Suppressor macrophage treated with lipopolysaccharide for 1 hour (primary cell): ENCODE measurements at regions not wholly inside any gene's neighbourhood (a gene's known extent, or its start where the extent isn't known, plus 50 kb on each side); places are given as distances from the start of the nearest gene placed in this dataset.
"Not testable (repeated sequence)": the region's sequence is repeated elsewhere in the genome, so short reads cannot be mapped to it uniquely, and the experiment has no call there.

Source experiments
- DNase-seq, 3 donors: peaks; one replicate each; pipeline ENCODE4 v3.0.0-alpha.2; 2020 to 2022

DNA sequence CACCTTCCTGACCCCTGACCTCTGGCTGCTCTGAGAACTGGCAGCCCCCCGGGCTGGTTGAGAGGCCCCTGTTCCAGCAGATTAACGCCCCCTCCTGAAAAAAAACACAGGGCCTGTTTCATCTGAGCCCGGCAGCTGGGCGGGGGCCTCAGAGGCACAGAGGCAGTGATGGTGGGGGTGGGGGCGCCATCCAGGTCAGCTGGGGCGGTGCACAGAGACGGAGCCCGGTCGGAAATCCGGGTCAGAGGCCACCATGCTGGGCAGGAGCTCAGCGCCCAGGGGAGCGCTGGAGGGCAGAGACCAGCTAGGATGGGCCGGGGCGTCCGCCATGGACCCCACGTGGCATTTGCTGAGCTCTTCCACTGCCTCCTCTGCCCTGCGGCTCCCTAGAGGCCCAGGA lies 68.0 kb downstream of the UNCX start:
- DNase-seq = no peak

DNA sequence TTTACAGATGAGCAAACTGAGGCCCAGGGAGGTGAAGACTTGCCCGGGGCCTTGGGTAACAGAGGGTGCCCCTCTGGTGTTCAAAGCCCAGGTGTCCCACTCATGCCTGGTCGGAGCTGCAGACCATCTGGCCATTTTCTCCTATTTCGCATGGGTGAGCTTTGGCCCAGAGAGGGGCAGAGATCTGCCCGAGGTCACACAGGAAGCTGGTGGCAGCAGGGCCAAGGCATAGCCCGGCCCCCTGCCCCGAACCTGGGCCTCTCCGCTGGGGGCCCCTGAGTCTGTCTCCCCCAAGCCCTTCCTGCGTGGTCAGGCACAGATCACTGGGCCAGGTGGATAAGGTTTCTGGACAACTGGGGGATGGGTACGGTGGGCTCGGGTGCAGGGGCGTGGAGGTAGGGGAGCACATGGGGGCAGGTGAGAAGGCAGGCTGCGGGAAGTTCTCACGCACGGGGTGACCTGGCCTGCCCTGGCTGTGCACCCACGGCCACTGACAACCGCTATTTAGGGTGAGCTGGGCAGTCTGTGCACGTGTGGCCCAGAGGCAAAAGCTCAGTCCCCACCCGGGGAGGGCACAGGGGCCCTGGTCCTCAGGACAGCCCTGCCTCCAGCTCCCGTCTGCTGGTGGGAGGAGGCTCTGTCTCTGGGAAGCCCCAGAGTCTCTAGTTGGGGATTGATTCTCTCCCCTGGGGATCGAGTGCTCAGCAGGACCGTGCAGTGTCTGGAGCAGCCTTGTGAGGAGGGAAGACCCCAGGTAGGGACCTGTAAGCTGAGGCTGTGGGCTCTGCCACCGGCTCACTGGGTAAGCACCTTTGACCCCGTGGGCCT lies 68.6 kb downstream of the UNCX start:
- DNase-seq = no peak

GRCh38 chr7:1301882-1302251 lies 69.2 kb downstream of the UNCX start:
- no peak for DNase-seq

DNA sequence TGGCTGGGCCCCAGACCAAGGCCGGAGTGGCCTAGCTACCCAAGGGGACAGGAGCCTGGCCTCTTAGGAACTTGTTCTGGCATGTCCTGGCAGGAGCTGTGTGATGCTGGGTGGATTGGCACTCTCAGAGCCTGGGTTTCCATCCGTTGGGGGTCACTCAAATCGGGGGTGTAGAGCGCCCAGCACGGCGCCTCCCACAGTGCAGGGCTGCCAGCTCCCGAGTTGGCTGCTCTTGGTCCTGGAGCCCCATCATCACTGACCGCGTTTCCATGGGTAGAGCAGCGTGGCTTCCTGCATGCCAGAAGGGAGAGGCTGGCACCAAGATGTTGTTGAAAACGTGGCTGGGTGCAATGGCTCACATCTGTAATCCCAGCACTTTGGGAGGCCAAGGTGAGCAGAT lies 70.3 kb downstream of the UNCX start:
- no peak for DNase-seq

- DNase-seq = not testable (repeated sequence)
Observed at GRCh38 chr7:1304011-1304410, 71.3 kb downstream of the UNCX start.

- DNase-seq = no peak
Observed at GRCh38 chr7:1305873-1306272, 73.2 kb downstream of the UNCX start.

DNA sequence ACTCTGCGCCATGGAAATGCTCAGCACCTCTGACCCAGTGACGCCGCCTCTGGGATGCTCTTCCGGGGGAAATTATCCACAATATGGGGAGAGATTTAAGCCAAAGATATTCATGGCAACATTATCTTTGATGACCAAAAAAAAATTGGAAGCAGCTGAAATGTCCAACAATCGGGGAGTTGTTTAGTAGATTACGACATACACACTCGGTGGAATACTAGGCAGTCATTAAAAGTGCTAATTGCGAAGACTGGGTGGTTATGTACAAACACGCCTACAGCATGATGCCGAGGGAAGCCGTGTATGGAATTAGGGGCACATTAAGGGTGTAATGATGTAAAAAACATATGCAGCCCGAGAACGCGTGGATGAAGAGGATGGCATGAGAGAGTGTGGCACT lies 75.2 kb downstream of the UNCX start:
- DNase-seq = no peak

- DNase-seq = no peak
Observed at GRCh38 chr7:1309290-1309689, 76.6 kb downstream of the UNCX start.

GRCh38 chr7:1309996-1310395 lies 77.3 kb downstream of the UNCX start:
- DNase-seq = no peak

DNA sequence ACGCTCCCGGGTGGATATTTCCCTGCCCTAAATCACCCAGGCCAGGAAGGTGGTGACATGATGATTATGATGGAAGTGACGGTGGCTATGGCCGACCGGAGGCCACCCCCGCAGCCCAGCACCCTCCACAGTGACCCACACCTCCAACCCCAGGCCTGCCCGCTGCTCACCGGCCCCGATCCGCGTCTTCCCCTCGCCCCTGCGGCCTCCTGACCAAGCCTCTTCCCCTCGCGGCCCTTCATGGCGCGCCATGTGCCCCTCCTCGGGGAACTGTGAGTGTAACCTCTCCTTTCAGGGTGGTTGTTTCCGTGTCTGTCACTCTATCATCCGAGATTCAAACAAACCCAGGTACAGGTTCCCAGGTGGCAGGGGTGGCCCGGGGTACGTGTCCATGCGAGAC lies 78.3 kb downstream of the UNCX start:
- no peak for DNase-seq

- no peak for DNase-seq
Observed at GRCh38 chr7:1311406-1312135, 78.9 kb downstream of the UNCX start.

DNA sequence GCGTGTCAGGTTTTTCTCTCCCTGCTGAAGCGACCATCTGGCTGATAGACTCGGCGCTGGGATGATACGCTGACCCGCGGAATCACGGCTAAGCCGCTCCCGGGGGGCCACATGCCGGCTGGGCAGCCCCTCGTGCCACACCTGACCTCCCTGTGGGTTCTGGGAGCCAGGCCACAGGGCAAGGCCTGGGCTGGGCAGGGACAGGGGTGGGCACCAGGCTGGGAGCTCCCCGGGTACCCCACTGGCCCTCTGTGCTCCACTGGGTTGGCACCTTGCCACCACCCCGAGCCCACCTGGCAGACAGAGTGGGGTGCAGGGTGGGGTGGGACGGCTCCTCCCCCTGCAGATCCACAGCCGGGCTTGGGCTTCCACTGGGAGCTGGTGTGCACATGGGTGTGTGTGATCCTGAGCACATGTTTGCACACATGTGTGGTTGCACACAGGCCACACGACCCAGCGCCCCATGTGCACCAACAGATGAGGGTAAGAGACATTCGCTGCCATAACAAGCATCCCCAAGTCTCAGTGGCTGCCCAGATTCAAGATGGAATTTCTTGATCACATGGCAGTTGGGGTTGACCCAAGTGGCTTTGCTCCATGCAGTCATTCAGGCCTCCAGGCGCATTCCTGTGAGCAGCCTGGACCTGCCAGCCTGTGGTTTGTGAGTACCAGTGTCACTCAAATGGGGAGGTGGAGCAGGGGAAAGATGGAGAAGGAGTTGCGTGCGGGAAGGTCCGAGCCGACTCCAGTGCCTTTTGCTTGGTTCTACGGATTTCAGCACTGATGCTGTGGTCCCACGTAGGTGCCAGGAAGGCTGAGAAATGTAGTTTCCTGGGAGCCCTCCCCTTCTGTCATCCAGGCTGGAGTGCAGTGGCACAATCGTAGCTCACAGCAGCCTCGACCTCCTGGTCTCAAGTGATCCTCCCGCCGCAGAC lies 79.7 kb downstream of the UNCX start:
- no peak for DNase-seq

DNA sequence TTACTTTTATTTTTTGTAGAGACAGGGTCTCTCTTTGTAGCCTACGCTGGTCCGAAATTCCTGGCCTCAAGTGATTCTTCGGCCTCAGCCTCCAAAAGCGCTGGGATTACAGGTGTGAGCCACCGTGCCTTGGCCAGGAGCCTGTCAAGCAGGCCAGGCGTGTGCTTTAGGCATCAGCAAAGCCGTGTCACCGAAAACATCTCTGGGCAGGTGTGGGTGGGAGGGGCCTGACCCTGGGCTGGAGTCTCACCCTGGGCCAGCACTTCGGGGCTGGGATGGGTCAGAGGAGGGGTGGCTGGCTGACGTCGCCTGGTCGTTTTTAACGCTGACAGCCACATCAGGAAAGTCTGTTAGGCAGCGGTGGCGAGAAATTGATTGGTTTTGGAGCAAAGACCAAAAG lies 80.9 kb downstream of the UNCX start:
- DNase-seq = no peak

DNA sequence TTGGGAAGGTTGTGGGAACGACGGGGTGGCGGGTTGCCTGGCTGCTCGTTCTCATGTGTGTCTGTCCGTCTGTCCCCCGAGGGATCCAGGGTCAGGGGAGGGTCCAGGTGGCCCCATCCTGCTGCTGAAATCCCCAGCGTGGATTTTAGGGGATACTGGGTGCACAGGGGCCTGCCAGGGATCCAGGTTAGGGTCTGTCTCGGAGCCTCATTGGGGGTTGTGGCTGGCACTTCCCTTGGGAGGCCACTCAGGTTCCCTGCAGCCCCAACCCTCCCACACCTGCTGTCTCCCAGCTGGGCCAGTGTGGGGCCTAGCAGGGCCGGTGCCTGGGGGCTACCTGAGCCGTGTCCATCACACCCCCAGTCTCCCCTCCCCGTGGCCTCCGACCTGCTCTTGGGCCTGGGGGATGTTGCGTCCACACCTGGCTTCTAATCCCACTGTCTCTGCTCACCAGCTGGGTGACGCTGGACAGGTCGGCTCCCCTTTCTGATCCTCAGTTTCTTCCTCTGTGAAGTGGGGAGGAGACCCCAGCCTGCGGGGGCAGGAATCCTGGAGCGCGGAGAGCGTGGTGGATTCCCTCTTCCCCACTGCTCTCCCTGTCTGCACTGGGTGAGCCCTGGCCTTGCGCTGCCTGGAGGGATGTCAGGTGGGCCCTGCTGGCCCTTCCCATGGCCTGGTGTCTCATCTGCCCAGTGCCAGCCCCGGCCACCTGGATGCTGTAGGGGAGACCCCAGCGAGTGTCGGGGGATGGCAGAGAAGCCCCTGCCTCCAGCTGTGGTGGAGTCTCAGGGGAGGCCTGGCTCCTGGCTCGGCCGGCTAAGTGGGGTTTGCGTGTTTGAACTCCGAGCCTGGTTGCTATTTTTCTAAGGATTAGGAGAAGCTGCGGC lies 81.6 kb downstream of the UNCX start:
- DNase-seq = no peak

GRCh38 chr7:1314908-1315450 lies 82.3 kb downstream of the UNCX start:
- no peak for DNase-seq

DNA sequence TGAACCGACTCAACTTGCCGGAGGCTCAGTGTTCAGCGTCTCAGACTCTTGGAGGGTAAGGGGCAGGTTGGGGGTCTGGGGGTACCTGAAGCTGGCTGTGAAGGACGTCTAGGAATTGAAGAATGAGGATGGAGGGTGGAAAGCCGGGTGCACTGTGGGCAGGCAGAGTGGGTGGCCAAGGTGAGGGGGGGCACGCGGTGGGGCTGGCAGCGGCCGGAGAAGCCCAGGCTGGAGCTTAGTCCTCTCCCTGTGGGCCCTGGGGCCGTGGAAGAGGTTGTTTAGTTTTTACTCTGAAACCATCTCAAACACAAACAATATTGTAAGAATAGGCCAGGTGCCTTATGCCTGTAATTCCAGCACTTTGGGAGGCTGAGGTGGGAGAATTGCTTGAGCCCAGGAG lies 83.4 kb downstream of the UNCX start:
- no peak for DNase-seq

DNA sequence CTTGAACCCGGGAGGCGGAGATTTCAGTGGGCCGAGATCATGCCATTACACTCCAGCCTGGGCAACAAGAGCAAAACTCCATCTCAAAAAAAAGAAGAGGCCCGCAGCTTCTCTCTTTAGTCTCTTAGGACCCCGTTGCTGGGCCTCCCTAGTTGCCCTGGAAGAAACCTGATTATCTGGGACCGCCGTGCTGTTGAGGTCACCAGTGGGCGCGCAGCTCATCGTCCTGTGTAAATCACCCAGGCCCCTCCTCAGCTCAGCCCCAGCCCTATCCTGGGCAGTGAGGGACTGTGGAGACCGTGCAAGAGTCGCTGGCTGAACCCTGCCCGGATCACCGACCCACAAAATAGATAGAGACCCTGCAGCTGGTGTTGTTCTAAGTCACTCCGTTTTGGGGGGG lies 85.0 kb downstream of the UNCX start:
- no peak for DNase-seq

- no peak for DNase-seq
Observed at GRCh38 chr7:1318051-1318450, 85.4 kb downstream of the UNCX start.

DNA sequence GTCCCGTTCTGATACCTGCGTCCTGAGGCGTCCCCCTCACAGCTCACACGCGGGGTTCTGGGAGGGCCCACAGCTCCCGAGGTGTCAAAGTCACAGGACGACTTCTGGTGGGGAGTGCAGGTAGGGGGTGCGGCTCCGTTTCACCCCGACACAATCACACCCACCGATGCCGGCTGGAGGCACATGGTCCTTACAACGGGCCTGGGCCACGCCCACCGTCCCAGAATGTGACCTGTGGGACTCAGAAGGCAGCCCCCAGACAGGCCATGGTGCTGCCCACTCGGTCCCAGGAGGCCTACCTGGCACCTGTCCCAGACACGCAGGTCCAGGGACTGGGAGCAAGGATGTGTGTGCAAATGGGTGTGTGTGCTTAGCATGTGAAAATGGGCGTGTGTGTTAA lies 86.0 kb downstream of the UNCX start:
- no peak for DNase-seq

GRCh38 chr7:1320616-1321240 lies 88.1 kb downstream of the UNCX start:
- DNase-seq = no peak

DNA sequence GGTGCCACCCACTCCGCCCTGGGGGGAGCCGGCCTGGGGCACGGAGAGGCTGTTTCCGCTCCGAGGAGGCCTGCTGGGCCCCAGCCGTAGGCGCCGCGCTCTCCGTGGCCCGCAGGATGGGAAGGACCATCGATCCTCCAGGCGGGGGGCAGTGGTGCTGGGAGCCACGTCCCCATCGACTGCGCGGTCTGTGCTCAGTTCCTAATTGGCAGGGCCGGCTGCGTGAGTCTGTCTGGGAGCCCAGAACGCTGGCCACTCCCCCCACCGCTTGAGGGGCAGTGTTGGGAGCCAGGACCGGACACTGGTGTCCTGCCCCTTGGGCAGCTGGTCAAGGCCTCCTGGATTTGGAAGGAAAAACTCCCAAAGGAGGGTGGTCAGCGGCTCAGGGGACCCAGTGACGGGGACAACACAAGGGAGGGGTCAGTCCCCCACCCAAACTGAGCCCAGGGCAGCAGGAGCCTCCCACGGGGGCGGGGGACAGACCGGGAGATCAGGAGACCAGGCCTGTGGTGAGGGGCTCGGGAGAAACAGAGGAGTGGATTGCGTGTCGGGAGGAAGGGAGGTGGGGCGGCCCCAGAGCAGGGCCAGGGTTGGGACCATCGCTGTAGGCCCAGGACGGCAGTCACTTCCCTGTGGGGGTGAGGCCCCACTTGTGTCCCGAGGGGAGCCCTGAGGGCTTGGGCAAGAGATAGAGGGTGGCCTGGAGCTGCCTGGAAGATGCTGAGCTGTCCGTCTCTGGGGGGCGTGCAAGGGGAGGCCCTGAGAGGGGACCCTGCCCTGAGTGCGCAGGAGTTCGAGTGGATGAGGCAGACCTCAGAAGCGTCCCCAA lies 89.0 kb downstream of the UNCX start:
- no peak for DNase-seq
